Large intestine (tissue), 3 donors: ENCODE measurements at regions not wholly inside any gene's neighbourhood (a gene's known extent, or its start where the extent isn't known, plus 50 kb on each side); places are given as distances from the start of the nearest gene placed in this dataset.
"Not testable (repeated sequence)": the region's sequence is repeated elsewhere in the genome, so short reads cannot be mapped to it uniquely, and the experiment has no call there.

Experiments used
- DNase-seq, 2 donors: peaks; one replicate each; pipeline versions ENCODE4 v3.0.0 to v3.0.0-alpha.2; 2013
- H3K27ac ChIP-seq: one replicate; pipeline ENCODE4 v1.5.1; 2013; ENCODE audit warnings: low read length
- H3K27me3 ChIP-seq: 2 replicates; pipeline ENCODE4 v1.6.1; 2013; ENCODE audit warnings: low read length; ENCODE audit not compliant: control insufficient read depth, insufficient read depth
- H3K36me3 ChIP-seq: 2 replicates; pipeline ENCODE4 v1.6.1; 2013; ENCODE audit warnings: low read length; ENCODE audit not compliant: control insufficient read depth, insufficient read depth
- H3K4me1 ChIP-seq: one replicate; pipeline ENCODE4 v1.6.1; 2013; ENCODE audit warnings: low read length; ENCODE audit not compliant: control insufficient read depth, insufficient read depth
- H3K4me3 ChIP-seq: one replicate; pipeline ENCODE4 v1.5.1; 2013; ENCODE audit warnings: low read length
- H3K9me3 ChIP-seq: one replicate; pipeline ENCODE4 v1.6.1; 2013; ENCODE audit warnings: mild to moderate bottlenecking, low read depth, low read length, moderate library complexity; ENCODE audit not compliant: control insufficient read depth
- WGBS: methylation state at CpG from one replicate; pipeline ENCODE4 v1.1.5; 2013; ENCODE audit warnings: low lambda C conversion rate; ENCODE audit not compliant: insufficient coverage; 5-methylcytosine and 5-hydroxymethylcytosine counted together

DNA sequence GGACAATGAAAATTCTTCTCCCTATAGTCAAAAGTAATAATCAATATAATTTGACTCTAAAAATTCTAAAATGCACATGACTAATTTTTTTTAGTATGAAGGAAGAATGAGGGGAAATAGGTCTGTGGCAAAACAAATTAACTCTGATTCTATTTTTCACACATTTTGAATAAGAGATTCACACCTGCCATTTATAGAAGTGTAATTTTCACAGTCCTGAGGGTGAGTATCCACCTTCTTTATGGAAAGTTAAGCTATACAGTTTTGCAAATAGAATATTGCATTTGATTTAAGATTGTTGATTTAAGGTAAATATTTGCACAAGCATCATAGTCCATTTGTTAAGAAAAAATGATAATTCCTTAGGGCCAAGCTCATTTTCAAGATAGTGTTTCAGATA is 417.7 kb downstream of the CHSY3 start:
- H3K4me3 ChIP-seq = no peak overlapping the region
- peaks cover 9% of the 10 kb centered on the region for H3K9me3 ChIP-seq
- H3K27me3 ChIP-seq = no peaks in the 10 kb centered on the region
- peaks cover 8% of the 10 kb centered on the region for H3K4me1 ChIP-seq
- no peak for DNase-seq
- H3K27ac ChIP-seq = no peak overlapping the region
- H3K36me3 ChIP-seq = no peaks in the 10 kb centered on the region

DNA sequence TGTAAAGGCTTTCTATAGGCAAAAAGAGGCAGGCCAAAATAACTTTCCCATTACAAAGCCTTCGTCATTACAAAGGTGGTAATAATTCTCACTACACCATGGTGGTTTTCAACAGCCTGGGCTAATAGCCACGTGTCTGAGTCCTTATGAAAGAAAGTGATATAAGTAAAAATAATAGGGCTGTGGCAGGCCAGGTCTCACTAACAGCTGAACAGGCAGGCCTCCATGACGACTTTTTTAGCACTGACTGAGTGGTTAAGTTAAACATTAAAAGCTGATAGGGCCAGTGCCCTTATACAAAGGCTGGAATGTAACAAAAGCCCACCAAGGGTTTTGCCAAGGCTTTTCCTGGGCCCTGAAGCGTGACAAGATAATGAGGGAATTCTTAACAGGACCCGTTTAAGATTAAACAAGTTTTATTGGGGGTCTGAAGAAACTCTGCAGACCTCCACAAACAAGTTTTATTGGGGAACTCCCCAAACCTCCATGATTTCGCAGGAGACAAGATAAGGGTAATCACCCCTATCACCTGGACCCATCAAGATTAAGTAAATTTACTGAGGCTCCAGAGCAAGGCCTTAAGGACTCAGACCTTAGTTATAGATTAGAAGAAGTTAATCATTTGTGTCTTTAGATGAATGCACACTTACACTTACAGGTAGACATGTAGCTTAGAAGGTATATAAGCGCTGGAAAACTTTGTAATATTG is 412.9 kb downstream of the CHSY3 start:
- Histone ChIP-seq H3K27ac (peak overlapping the region; percentile 44), H3K27me3 (no peaks in the 10 kb centered on the region), H3K9me3 (peaks cover 14% of the 10 kb centered on the region), H3K4me1 (peaks cover 11% of the 10 kb centered on the region), H3K4me3 (no peak overlapping the region), H3K36me3 (no peaks in the 10 kb centered on the region)
- DNase-seq = peak; percentile 53 to 75
- WGBS = 0% methylated on average over 1 of the region's 7 CpGs

DNA sequence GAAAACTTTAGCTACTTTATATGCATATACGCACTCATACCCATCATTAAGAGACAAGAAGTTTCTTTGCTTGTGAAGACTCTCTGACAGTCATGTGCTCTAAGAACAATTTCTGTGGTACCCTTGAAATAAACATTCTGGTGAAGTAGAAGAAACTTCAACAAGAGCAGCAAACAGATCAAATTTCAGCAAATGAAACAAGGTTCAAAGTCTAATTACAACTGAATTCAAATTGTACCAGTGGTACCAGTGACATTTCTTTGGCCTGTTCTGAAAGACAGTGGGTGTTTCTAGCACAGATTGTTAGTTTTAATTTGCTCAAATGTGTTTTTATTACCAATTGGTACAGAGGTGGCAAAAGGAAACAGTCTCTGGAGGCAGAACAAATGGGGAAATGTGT is 391.0 kb downstream of the CHSY3 start:
- Histone ChIP-seq H3K36me3 (no peaks in the 10 kb centered on the region), H3K27ac (no peak overlapping the region), H3K4me3 (no peak overlapping the region), H3K4me1 (no peaks in the 10 kb centered on the region), H3K27me3 (no peaks in the 10 kb centered on the region), H3K9me3 (no peaks in the 10 kb centered on the region)
- no CpG with 5 or more reads among the region's 1 CpG for WGBS
- DNase-seq = no peak

DNA sequence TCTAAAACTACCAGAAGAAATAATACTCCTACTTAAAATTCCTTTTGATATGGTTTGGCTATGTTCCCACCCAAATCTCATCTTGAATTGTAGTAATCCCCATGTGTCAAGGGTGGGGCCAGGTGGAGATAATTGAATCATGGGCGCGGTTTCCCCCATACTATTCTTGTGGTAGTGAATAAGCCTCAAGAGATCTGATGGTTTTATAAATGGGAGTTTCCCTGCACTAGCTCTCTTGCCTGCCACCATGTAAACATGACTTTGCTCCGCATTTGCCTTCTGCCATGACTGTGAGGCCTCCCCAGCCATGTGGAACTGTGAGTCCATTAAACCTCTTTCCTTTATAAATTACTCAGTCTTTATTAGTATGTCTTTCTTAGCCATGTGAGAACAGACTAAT is 390.5 kb downstream of the CHSY3 start:
- not testable (repeated sequence) for H3K36me3 ChIP-seq, H3K27me3 ChIP-seq, DNase-seq, H3K4me1 ChIP-seq, H3K9me3 ChIP-seq, H3K4me3 ChIP-seq, H3K27ac ChIP-seq
- WGBS = no CpG with 5 or more reads among the region's 3 CpGs

DNA sequence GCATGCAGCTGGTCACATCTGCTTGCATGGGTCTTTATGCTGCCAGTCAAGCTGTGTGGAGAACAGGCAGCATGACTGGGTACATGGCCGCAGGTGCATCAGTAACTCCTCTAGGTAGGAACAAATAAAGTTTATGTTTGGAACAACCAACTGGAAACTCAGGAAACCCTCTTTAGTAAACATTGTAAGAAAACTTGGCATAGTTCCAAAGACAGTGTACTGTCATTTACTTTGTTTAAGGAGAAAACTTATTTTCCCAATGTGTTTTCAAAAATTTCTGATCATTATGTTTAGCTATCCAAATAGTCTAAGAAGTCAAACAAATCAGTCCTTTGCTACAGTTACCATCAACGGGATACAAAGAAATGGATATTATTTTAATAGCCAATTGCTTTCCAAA is 386.0 kb downstream of the CHSY3 start:
- Histone ChIP-seq H3K36me3 (no peaks in the 10 kb centered on the region), H3K4me1 (no peaks in the 10 kb centered on the region), H3K4me3 (no peak overlapping the region), H3K27ac (no peak overlapping the region), H3K9me3 (no peaks in the 10 kb centered on the region), H3K27me3 (no peaks in the 10 kb centered on the region)
- 67% methylated on average over 1 of the region's 2 CpGs for WGBS
- DNase-seq = no peak

DNA sequence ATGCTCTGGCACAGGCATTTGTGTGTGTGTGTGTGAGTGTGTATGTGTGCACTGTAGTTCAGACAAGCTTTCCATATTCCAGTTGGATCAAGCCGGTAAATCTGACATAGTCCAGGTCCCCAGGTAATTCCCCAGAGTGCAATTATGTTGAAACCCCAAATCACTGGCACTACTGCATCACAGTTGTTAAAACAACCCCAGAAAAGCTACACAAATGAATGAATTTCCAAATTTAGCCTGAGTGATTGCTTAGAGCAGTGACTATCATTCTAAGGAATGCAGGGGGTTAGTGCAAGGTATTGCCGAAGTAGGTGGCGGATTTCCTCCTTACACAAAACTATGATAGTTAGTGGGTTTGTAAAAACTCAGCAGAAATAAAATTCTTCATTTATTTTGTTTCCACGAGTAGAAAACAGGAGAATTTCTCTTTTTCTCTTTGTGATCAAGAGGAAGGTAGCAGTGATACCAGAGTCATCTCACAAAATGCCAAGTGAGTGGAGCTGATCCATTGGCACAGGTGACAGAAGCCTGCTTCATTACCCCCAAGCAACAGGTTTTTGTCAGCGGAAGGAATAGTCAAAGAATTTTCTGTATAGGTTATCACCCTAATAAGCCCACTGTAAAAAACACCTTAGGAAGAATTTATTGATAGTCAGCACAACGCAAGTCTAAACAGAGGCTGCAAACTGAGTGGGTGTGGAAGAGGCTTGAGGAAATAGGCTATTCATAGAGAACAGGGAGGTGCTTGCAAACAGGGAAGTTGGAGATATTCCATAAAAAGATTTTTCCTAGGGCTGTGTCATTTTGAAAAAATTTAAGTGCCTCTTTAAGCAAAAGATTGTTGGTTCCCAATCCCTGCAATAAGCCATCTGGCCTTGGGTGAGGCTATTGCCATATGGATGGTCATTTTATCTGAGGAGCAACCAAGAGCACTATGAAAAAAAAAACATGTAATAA is 385.1 kb downstream of the CHSY3 start:
- no peaks in the 10 kb centered on the region for H3K9me3 ChIP-seq
- H3K4me3 ChIP-seq = no peak overlapping the region
- no peak overlapping the region for H3K27ac ChIP-seq
- H3K27me3 ChIP-seq = no peaks in the 10 kb centered on the region
- H3K36me3 ChIP-seq = no peaks in the 10 kb centered on the region
- H3K4me1 ChIP-seq = no peaks in the 10 kb centered on the region
- 89% methylated on average over 4 of the region's 6 CpGs for WGBS
- DNase-seq = no peak

DNA sequence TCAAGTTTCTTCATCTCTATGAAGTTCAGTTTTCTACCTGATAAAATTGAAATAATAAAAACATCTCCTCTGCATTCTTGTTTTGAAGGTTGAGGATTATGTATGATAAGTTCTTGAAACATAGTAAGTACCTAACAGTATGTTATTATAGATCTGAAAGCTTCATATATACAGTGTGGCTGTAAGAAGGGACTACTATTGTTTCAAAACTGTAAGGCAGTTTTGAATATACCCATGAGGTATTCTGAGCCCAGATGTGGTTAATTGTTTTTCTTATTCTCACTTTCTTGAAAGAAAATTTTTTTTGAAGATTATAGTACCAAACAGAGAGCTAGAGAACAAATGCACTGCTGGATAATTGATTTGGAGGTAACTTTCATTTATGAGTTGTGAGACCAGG is 383.2 kb downstream of the CHSY3 start:
- no peaks in the 10 kb centered on the region for H3K36me3 ChIP-seq
- H3K4me3 ChIP-seq = no peak overlapping the region
- H3K27me3 ChIP-seq = no peaks in the 10 kb centered on the region
- H3K27ac ChIP-seq = no peak overlapping the region
- H3K4me1 ChIP-seq = no peaks in the 10 kb centered on the region
- no peak for DNase-seq
- no peaks in the 10 kb centered on the region for H3K9me3 ChIP-seq

DNA sequence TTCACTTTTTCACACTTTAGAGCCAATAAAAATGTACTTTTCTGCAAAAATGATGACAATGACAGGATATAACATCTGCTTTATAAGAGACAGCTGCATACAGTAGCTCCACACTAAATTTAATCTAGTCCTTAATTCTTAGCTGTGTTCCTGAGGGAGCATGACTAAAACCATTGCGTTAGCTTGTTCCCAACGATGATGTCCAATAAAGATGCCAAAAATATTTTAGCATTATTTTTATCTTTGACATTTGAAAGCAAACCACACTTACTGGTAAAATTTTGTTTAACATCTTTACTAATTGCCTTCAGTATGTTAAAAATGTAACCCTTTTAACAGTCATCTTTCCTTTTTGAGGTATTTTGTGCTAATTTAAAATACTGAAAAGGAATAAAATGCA is 382.7 kb downstream of the CHSY3 start:
- Histone ChIP-seq H3K9me3 (no peaks in the 10 kb centered on the region), H3K27me3 (no peaks in the 10 kb centered on the region), H3K4me3 (no peak overlapping the region), H3K4me1 (no peaks in the 10 kb centered on the region), H3K36me3 (no peaks in the 10 kb centered on the region), H3K27ac (no peak overlapping the region)
- DNase-seq = no peak
- 100% methylated on average over 1 of the region's 2 CpGs for WGBS

DNA sequence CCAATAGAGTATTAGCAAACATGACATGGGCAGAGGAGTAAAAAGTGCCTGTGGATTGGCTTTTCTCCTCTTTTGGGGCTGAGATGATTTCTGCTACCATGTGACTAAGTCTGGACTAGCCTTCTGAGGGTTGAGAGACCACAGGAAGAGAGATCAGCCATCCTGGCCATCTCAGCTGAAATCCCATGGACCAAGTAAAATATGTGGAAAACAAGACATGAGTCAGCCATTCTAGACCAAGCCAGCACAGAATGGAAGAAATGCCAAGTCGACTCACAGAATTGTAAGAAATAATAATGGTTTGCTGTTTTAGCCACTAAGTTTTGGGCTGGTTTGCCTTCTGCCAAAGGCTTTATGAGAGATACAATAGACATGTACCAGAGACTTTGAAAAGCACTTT is 377.8 kb downstream of the CHSY3 start:
- Histone ChIP-seq H3K27ac (no peak overlapping the region), H3K4me1 (no peaks in the 10 kb centered on the region), H3K4me3 (no peak overlapping the region), H3K36me3 (no peaks in the 10 kb centered on the region), H3K27me3 (no peaks in the 10 kb centered on the region), H3K9me3 (no peaks in the 10 kb centered on the region)
- WGBS = no CpG with 5 or more reads among the region's 1 CpG
- no peak for DNase-seq

DNA sequence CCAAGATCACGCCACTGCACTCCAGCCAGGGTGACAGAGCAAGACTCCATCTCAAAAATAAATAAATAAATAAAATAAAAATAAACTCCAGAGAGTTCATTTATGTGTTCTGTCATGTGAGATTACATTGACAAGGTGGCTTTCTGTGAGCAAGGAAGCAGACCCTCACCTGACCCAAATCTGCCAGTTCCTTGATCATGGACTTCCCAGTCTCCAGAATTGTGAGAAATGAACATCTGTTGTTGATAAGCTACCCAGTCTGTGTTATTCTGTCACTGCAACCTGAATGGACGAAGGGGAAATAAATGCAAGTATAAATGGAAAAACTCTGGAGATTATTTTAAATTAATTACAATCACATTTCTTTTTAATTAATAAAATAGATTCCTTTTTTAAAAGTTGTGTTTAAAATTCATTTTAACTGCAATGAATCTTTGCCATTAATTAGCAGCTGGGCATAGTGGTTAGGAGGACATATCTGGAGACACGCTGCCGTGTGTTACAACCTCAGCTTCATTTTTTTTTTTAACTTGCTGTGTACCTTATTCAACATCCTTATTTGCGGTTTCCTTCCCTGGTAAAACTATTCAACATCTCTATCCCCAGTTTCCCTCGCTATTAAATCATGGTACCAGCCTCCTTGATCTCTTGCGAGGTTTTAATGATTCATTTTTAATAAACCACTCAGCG is 376.4 kb downstream of the CHSY3 start:
- 100% methylated on average over 1 of the region's 8 CpGs for WGBS
- no peaks in the 10 kb centered on the region for H3K9me3 ChIP-seq
- no peak overlapping the region for H3K27ac ChIP-seq
- no peaks in the 10 kb centered on the region for H3K36me3 ChIP-seq
- no peak for DNase-seq
- H3K4me3 ChIP-seq = no peak overlapping the region
- H3K4me1 ChIP-seq = no peaks in the 10 kb centered on the region
- H3K27me3 ChIP-seq = no peaks in the 10 kb centered on the region
